RWPE1 (cell line): ENCODE measurements at regions not wholly inside any gene's neighbourhood (a gene's known extent, or its start where the extent isn't known, plus 50 kb on each side); places are given as distances from the start of the nearest gene placed in this dataset.

Source experiments
- CTCF ChIA-PET: fragments of 350-600 bp; sonication (Branson Sonifier 250); formaldehyde crosslinking; extraction: SDS; loops from one replicate; lab custom pipeline; 2021; lab: Yijun Ruan, JAX
- POLR2A ChIA-PET: fragments of 400-600 bp; formaldehyde crosslinking; extraction: SDS; loops from one replicate; lab custom pipeline; 2020; ENCODE audit warnings: antibody characterized with exemption; ENCODE audit not compliant: low non-redundant PET; lab: Yijun Ruan, JAX
- DNase-seq: peaks from one replicate; pipeline ENCODE4 v3.0.0; 2012; ENCODE audit warnings: low spot score
- H3K27ac ChIP-seq: fragments of 450-650 bp; 2 replicates; pipeline ENCODE4 v1.5.1; 2017
- CTCF ChIP-seq: fragments of 450-650 bp; conservative IDR thresholded peaks from 2 replicates; pipeline ENCODE4 v1.5.1; 2017; ENCODE audit warnings: low read depth, mild to moderate bottlenecking

- DNase-seq: no peak
- no peak for TF ChIP-seq CTCF
- CTCF ChIA-PET: no interaction called here
- H3K27ac ChIP-seq: no peak overlapping the region
- POLR2A ChIA-PET: no interaction called here
Measured at GRCh38 chr1:170460001-170460400, 72.0 kb upstream of the GORAB start.

- POLR2A ChIA-PET: no interaction called here
- no peak for DNase-seq
- no peak overlapping the region for H3K27ac ChIP-seq
- CTCF ChIA-PET: no interaction called here
- TF ChIP-seq CTCF: no peak
Measured at GRCh38 chr1:170460414-170461155, 71.4 kb upstream of the GORAB start.

GRCh38 chr1:170461291-170461747 is 70.6 kb upstream of the GORAB start:
- H3K27ac ChIP-seq: no peak overlapping the region
- ChIA-PET POLR2A (no interaction called here), CTCF (no interaction called here)
- no peak for DNase-seq
- no peak for TF ChIP-seq CTCF

GRCh38 chr1:170461762-170462384 is 70.1 kb upstream of the GORAB start:
- ChIA-PET CTCF (no interaction called here), POLR2A (no interaction called here)
- DNase-seq: no peak
- TF ChIP-seq CTCF: no peak
- no peak overlapping the region for H3K27ac ChIP-seq

- CTCF ChIA-PET: no interaction called here
- TF ChIP-seq CTCF: no peak
- POLR2A ChIA-PET: no interaction called here
- no peak for DNase-seq
- H3K27ac ChIP-seq: no peak overlapping the region
Measured at GRCh38 chr1:170470121-170470520, 61.8 kb upstream of the GORAB start.

DNA sequence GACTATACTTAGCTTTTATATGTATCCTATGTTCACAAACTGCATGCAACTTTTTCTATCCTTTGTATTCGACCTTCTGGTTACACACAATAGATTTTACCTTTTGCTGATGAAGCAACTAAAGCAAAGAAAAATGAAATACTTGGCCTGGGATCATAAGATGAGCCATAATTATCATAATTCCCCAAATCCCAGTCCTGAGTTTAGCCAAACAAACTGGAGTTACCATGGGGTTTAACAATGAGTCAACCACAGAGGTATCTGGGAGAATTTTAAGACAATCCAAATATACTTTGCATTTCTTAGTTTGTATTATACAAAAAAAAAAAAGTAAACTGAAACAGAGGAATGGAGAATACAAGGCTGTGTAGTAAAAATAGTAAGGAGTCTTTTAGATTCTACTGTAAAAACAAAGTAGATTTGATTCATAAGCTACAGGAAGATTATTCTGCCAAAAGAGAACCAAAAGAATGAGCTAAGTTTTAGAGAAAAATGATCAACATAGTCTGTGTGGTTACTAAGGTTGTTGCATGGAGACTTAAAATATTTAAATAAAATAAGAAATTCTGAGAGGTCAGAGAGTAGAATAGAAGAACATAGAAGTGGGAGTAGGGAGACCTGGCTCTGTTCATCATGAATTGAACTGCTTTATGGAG is 60.4 kb upstream of the GORAB start:
- CTCF ChIA-PET: no interaction called here
- no peak overlapping the region for H3K27ac ChIP-seq
- POLR2A ChIA-PET: no interaction called here
- DNase-seq: no peak
- TF ChIP-seq CTCF: no peak
